IMR-90 (cell line): ENCODE measurements at regions not wholly inside any gene's neighbourhood (a gene's known extent, or its start where the extent isn't known, plus 50 kb on each side); places are given as distances from the start of the nearest gene placed in this dataset.
A peak's percentile ranks its signal among the peaks of the same experiment; 100 is the strongest.

Experiments
- ATAC-seq: fragments of 200-7000 bp; cut with Tn5 transposase; 2 replicates; pipeline ENCODE4 v1.9.1; 2020; ENCODE audit warnings: low read depth, mild to moderate bottlenecking, moderate library complexity
- BruUV-seq: library from RNA; stranded (reverse); fragments of 400-500 nt; replicated peaks from 2 replicates; lab custom pipeline; 2021; lab: Mats Ljungman, UMichigan
- CTCF ChIA-PET: fragments of 300-600 bp; formaldehyde crosslinking; extraction: SDS; loops from one replicate; lab custom pipeline; 2021; ENCODE audit warnings: antibody characterized with exemption; lab: Yijun Ruan, JAX
- POLR2A ChIA-PET: fragments of 300-600 bp; sonication (Branson Sonifier 250); formaldehyde crosslinking; loops from one replicate; lab custom pipeline; 2022; ENCODE audit warnings: antibody characterized with exemption; ENCODE audit not compliant: unreplicated experiment; lab: Charles Lee
- DNase-seq: peaks from one replicate; pipeline ENCODE4 v3.0.0; 2013
- H2AFZ ChIP-seq: replicated peaks from 2 replicates; pipeline ENCODE3; 2013; ENCODE audit warnings: low read length, mild to moderate bottlenecking; ENCODE audit not compliant: poor library complexity
- H2AK5ac ChIP-seq: 2 replicates; pipeline ENCODE4 v1.6.1; 2013; ENCODE audit warnings: low read depth, low read length, inconsistent platforms
- H2AK9ac ChIP-seq: replicated peaks from 2 replicates; pipeline ENCODE3; 2013; ENCODE audit warnings: mild to moderate bottlenecking, low read depth, low read length, moderate library complexity; ENCODE audit not compliant: poor library complexity
- H2BK120ac ChIP-seq: 2 replicates; pipeline ENCODE4 v1.6.1; 2013; ENCODE audit warnings: low read depth, low read length, inconsistent platforms
- H2BK15ac ChIP-seq: 3 replicates; pipeline ENCODE4 v1.6.1; 2013; ENCODE audit warnings: low read depth, low read length, inconsistent platforms
- H2BK20ac ChIP-seq: 2 replicates; pipeline ENCODE4 v1.6.1; 2013; ENCODE audit warnings: low read depth, mild to moderate bottlenecking, inconsistent platforms, low read length, moderate library complexity
- H2BK5ac ChIP-seq: 2 replicates; pipeline ENCODE4 v1.6.1; 2013; ENCODE audit warnings: mild to moderate bottlenecking, low read depth, low read length, inconsistent platforms; ENCODE audit not compliant: poor library complexity, severe bottlenecking
- H3K14ac ChIP-seq: replicated peaks from 2 replicates; pipeline ENCODE4 v1.6.1; 2013; ENCODE audit warnings: low read depth, low read length, inconsistent platforms
- H3K18ac ChIP-seq: 2 replicates; pipeline ENCODE4 v1.6.1; 2013; ENCODE audit warnings: low read depth, low read length, control low read depth
- H3K23ac ChIP-seq: 2 replicates; pipeline ENCODE4 v1.6.1; 2013; ENCODE audit warnings: low read depth, low read length, inconsistent platforms
- H3K27ac ChIP-seq: 2 replicates; pipeline ENCODE4 v1.5.1; 2013; ENCODE audit warnings: mild to moderate bottlenecking, control low read depth, low read length; ENCODE audit not compliant: insufficient read depth
- H3K27me3 ChIP-seq: 2 replicates; pipeline ENCODE4 v1.6.1; 2013; ENCODE audit warnings: low read length; ENCODE audit not compliant: control insufficient read depth, insufficient read depth
- H3K36me3 ChIP-seq: 2 replicates; pipeline ENCODE4 v1.6.1; 2013; ENCODE audit warnings: low read length, mixed read lengths; ENCODE audit not compliant: control insufficient read depth, insufficient read depth
- H3K4ac ChIP-seq: 2 replicates; pipeline ENCODE4 v1.6.1; 2013; ENCODE audit warnings: low read depth, low read length, inconsistent platforms
- H3K4me1 ChIP-seq: 2 replicates; pipeline ENCODE4 v1.6.1; 2013; ENCODE audit warnings: low read length, mixed read lengths; ENCODE audit not compliant: control insufficient read depth, insufficient read depth
- H3K4me2 ChIP-seq: 2 replicates; pipeline ENCODE4 v1.6.1; 2013; ENCODE audit warnings: low read depth, mild to moderate bottlenecking, control low read depth, low read length, moderate library complexity
- H3K4me3 ChIP-seq: 2 replicates; pipeline ENCODE4 v1.5.1; 2013; ENCODE audit warnings: low read depth, mild to moderate bottlenecking, control low read depth, low read length, moderate library complexity; ENCODE audit not compliant: insufficient read depth
- H3K56ac ChIP-seq: 2 replicates; pipeline ENCODE4 v1.6.1; 2013; ENCODE audit warnings: low read length, inconsistent platforms; ENCODE audit not compliant: insufficient read depth; ENCODE audit errors: extremely low read depth
- H3K79me1 ChIP-seq, 2 experiments: 2 replicates each; pipeline ENCODE4 v1.6.1; 2013; ENCODE audit warnings: low read length in 2 of 2, inconsistent platforms in 1 of 2, low read depth in 1 of 2
- H3K9ac ChIP-seq: 2 replicates; pipeline ENCODE4 v1.6.1; 2013; ENCODE audit warnings: low read depth, low read length, control low read depth
- H3K9me1 ChIP-seq: 2 replicates; pipeline ENCODE4 v1.6.1; 2013; ENCODE audit warnings: low read length, inconsistent platforms; ENCODE audit not compliant: insufficient read depth
- H3K9me3 ChIP-seq: 2 replicates; pipeline ENCODE4 v1.6.1; 2013; ENCODE audit warnings: low read length; ENCODE audit not compliant: control insufficient read depth, insufficient read depth
- H4K20me1 ChIP-seq: 2 replicates; pipeline ENCODE4 v1.6.1; 2013; ENCODE audit warnings: low read length, inconsistent platforms; ENCODE audit not compliant: insufficient read depth
- H4K5ac ChIP-seq: 2 replicates; pipeline ENCODE4 v1.6.1; 2013; ENCODE audit warnings: mild to moderate bottlenecking, low read depth, low read length, control low read depth
- H4K8ac ChIP-seq, 2 experiments: 2 replicates each; pipeline ENCODE4 v1.6.1; 2013; ENCODE audit warnings: low read depth in 2 of 2, low read length in 2 of 2, control low read depth in 1 of 2, inconsistent platforms in 1 of 2
- H4K91ac ChIP-seq: 2 replicates; pipeline ENCODE4 v1.6.1; 2013; ENCODE audit warnings: low read depth, low read length, inconsistent platforms; ENCODE audit not compliant: insufficient read depth
- BHLHE40 ChIP-seq: fragments of 150-350 bp; IDR thresholded peaks from 2 replicates; pipeline ENCODE4 v1.6.1; 2016; ENCODE audit warnings: mild to moderate bottlenecking, low read depth, low read length
- FOS ChIP-seq: fragments of 150-350 bp; IDR thresholded peaks from 2 replicates; pipeline ENCODE4 v1.6.1; 2016; ENCODE audit warnings: low read depth, low read length
- MAZ ChIP-seq: IDR thresholded peaks from 2 replicates; pipeline ENCODE4 v1.6.1; 2012; ENCODE audit warnings: low read depth, mild to moderate bottlenecking, low read length, improper control_type of control experiment, moderate library complexity, borderline replicate concordance
- NFE2L2 ChIP-seq: fragments of 150-350 bp; IDR thresholded peaks from 2 replicates; pipeline ENCODE4 v1.6.1; 2016; ENCODE audit warnings: low read depth, mild to moderate bottlenecking, low read length
- RAD21 ChIP-seq: IDR thresholded peaks from 2 replicates; pipeline ENCODE4 v1.6.1; 2012; ENCODE audit warnings: low read length, improper control_type of control experiment
- RFX5 ChIP-seq: IDR thresholded peaks from 2 replicates; pipeline ENCODE4 v1.8.0; 2012; ENCODE audit warnings: low read depth, mild to moderate bottlenecking, low read length, moderate library complexity
- WGBS, 2 experiments: methylation state at CpG; one replicate each; pipeline versions ENCODE4 v1.1.5 to v1.1.7; 2013; ENCODE audit warnings: missing lambda C conversion rate in 2 of 2; ENCODE audit not compliant: insufficient read length in 1 of 2; ENCODE audit errors: extremely low coverage in 2 of 2; 5-methylcytosine and 5-hydroxymethylcytosine counted together
- dilution Hi-C: fragments of 300-500 bp; cut with HindIII; formaldehyde crosslinking; loops from one replicate; pipeline ENCODE4 v1.14.3; 2018; ENCODE audit warnings: low sequenced_read_pairs; ENCODE audit not compliant: unreplicated experiment
- in situ Hi-C: fragments of 300-500 bp; cut with MboI; formaldehyde crosslinking; loops from 3 replicates; pipeline ENCODE4 v1.14.3; 2019; ENCODE audit warnings: low sequenced_read_pairs, inconsistent platforms, mixed read lengths
- intact Hi-C: fragments of 100-400 bp; cut with micrococcal nuclease; formaldehyde crosslinking; loops from 2 replicates; pipeline ENCODE4 v1.10.0; 2022
- TF ChIP-seq, protein P1 (sequence below): fragments of 150-350 bp; IDR thresholded peaks from 2 replicates; pipeline ENCODE4 v1.6.1; 2016; ENCODE audit warnings: low read depth, mild to moderate bottlenecking, low read length, moderate library complexity, borderline replicate concordance

DNA sequence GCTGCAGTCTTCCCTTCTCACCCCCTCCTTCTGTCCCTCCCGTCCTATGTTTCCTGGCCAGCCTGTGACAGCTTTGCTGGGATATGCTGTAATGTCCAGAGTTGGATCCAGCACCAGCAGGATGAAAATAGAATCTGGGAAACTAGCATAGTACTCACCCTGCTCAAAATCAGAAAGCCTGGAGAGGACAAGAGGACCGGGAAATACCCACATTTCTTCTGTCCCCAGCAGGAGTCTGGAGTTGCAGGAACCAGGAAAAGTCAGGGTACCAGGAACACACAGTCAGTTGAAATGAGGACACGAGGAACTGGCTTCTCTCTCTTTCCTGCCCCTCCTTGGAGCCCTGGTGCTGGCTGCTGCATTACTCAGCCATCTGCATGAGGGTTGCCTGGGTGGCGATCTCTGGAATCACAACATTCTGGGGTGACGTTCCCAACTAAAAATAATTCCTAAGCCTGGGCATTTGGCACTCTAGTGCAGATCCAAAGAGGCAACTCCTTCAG, 59.6 kb upstream of the NFIL3 start:
- no peak overlapping the region for H3K4me3 ChIP-seq
- peak; percentile 52 for ATAC-seq
- TF ChIP-seq MAZ, result no peak
- TF ChIP-seq FOS, result no peak
- TF ChIP-seq, protein P1, sequence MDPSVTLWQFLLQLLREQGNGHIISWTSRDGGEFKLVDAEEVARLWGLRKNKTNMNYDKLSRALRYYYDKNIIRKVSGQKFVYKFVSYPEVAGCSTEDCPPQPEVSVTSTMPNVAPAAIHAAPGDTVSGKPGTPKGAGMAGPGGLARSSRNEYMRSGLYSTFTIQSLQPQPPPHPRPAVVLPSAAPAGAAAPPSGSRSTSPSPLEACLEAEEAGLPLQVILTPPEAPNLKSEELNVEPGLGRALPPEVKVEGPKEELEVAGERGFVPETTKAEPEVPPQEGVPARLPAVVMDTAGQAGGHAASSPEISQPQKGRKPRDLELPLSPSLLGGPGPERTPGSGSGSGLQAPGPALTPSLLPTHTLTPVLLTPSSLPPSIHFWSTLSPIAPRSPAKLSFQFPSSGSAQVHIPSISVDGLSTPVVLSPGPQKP, result no peak
- no peak for TF ChIP-seq BHLHE40
- no peak for TF ChIP-seq RFX5
- TF ChIP-seq NFE2L2, result no peak
- TF ChIP-seq RAD21, result no peak
- DNase-seq, result peak; percentile 47
- H3K9ac ChIP-seq, result no peak overlapping the region
- H2AK9ac ChIP-seq, result no peak overlapping the region
- H3K4me1 ChIP-seq, result peaks cover 10% of the 10 kb centered on the region
- H2BK120ac ChIP-seq, result peak overlapping the region; percentile 3; the same call in 1 of the 2 replicates
- H3K27me3 ChIP-seq, result no peaks in the 10 kb centered on the region
- no peaks in the 10 kb centered on the region for H3K9me1 ChIP-seq
- no peaks in the 10 kb centered on the region for H3K79me1 ChIP-seq
- BruUV-seq, result no TSS peak
- H3K23ac ChIP-seq, result no peak overlapping the region
- H2BK20ac ChIP-seq, result peak overlapping the region; percentile 39
- no peak overlapping the region for H3K27ac ChIP-seq
- H2BK15ac ChIP-seq, result 0 out of 3 replicates have a peak overlapping the region, but pooled peaks have one; percentile 58
- peak overlapping the region; percentile 69 for H2AFZ ChIP-seq
- intact Hi-C loops (loop anchor here (5.0 kb wide), 1 partner anchor 56 kb away; no protein-coding TSS in a partner anchor), in situ Hi-C loops (no loop called here), dilution Hi-C loops (no loop called here)
- no peak overlapping the region for H3K56ac ChIP-seq
- no peak overlapping the region for H2BK5ac ChIP-seq
- no peaks in the 10 kb centered on the region for H4K20me1 ChIP-seq
- no peaks in the 10 kb centered on the region for H3K36me3 ChIP-seq
- POLR2A ChIA-PET, result interaction anchor here (0.6 kb wide), 1 partner anchor 82 kb away, joined by 4 read pairs; no protein-coding TSS in a partner anchor
- CTCF ChIA-PET, result no interaction called here
- H4K5ac ChIP-seq, result peak overlapping the region; percentile 8; the same call in 1 of the 2 replicates
- H3K18ac ChIP-seq, result peak overlapping the region; percentile 6; the same call in 1 of the 2 replicates
- H4K8ac ChIP-seq, result peak overlapping the region in 1 of 2 experiments; percentile 35; a peak in 2 of 4 replicates
- no peak overlapping the region for H3K14ac ChIP-seq
- H3K4me2 ChIP-seq, result no peak overlapping the region
- 73% methylated on average over 3 of the region's 5 CpGs; no CpG with 5 or more reads in 1 of the 2 experiments for WGBS, 2 experiments
- 0 out of 2 replicates have a peak overlapping the region, but pooled peaks have one; percentile 15 for H3K4ac ChIP-seq
- no peak overlapping the region for H2AK5ac ChIP-seq
- H3K9me3 ChIP-seq, result no peaks in the 10 kb centered on the region
- no peak overlapping the region for H4K91ac ChIP-seq
